K562 (cell line): ENCODE measurements at regions not wholly inside any gene's neighbourhood (a gene's known extent, or its start where the extent isn't known, plus 50 kb on each side); places are given as distances from the start of the nearest gene placed in this dataset.
A peak's percentile ranks its signal among the peaks of the same experiment; 100 is the strongest.

Experiments used
- ATAC-seq: fragments of 200-7000 bp; cut with Tn5 transposase; 3 replicates; pipeline ENCODE4 v1.9.1; 2020; ENCODE audit warnings: moderate library complexity
- BruUV-seq: library from RNA; stranded (reverse); fragments of 400-500 nt; replicated peaks from 2 replicates; lab custom pipeline; 2021; lab: Mats Ljungman, UMichigan
- CTCF ChIA-PET: fragments of 300-600 bp; formaldehyde crosslinking; extraction: SDS; loops from one replicate; lab custom pipeline; 2021; ENCODE audit warnings: low intra/inter-chr PET ratio; lab: Yijun Ruan, JAX
- POLR2A ChIA-PET: fragments of 300-600, 350-650 bp; sonication (Branson Sonifier 250); formaldehyde crosslinking; extraction: SDS; loops from one replicate; lab custom pipeline; 2021; ENCODE audit warnings: antibody characterized with exemption, inconsistent platforms; lab: Yijun Ruan, JAX
- DNase-seq, 4 experiments: peaks; one replicate each; pipeline versions ENCODE4 v3.0.0 to v3.0.0-alpha.2; 2011 to 2018; ENCODE audit warnings: low spot score in 3 of 4, mixed read lengths in 3 of 4; ENCODE audit errors: extremely low read depth in 1 of 4
- FAIRE-seq: peaks from 2 replicates; lab custom pipeline; 2011; peaks lifted over from hg19 to GRCh38; lab: Jason Lieb, UNC
- H2AFZ ChIP-seq: 2 replicates; pipeline ENCODE4 v1.6.0; 2011; ENCODE audit warnings: low read depth, low read length, control low read depth, inconsistent platforms
- H3K27ac ChIP-seq: fragments of 200-600 bp; 3 replicates; pipeline ENCODE4 v1.8.0; 2011; ENCODE audit warnings: low read depth, mild to moderate bottlenecking, control low read depth, inconsistent platforms, low read length, moderate library complexity, mixed read lengths; ENCODE audit errors: extremely low read depth
- H3K27me3 ChIP-seq, 2 experiments: fragments of 300-600 bp in 1 of 2; 2 replicates in 1 of 2; 3 replicates in 1 of 2; pipeline versions ENCODE4 v1.6.0 to v1.8.0; 2011; ENCODE audit warnings: inconsistent platforms in 2 of 2, low read length in 2 of 2, mild to moderate bottlenecking in 1 of 2, mixed read lengths in 1 of 2, moderate library complexity in 1 of 2; ENCODE audit not compliant: control insufficient read depth in 2 of 2, insufficient read depth in 2 of 2
- H3K36me3 ChIP-seq: fragments of 300-600 bp; 3 replicates; pipeline ENCODE4 v1.8.0; 2011; ENCODE audit warnings: mild to moderate bottlenecking, low read length, inconsistent platforms; ENCODE audit not compliant: control insufficient read depth, insufficient read depth
- H3K4me1 ChIP-seq, 2 experiments: fragments of 200-600 bp in 1 of 2; replicated peaks in 1 of 2; 2 replicates in 1 of 2; 3 replicates in 1 of 2; pipeline versions ENCODE4 v1.5.1 to v1.8.0; 2011; ENCODE audit warnings: inconsistent platforms in 2 of 2, low read length in 2 of 2, mild to moderate bottlenecking in 1 of 2, mixed read lengths in 1 of 2, moderate library complexity in 1 of 2; ENCODE audit not compliant: control insufficient read depth in 2 of 2, insufficient read depth in 2 of 2
- H3K4me2 ChIP-seq: 2 replicates; pipeline ENCODE4 v1.6.1; 2011; ENCODE audit warnings: low read length, control low read depth, inconsistent platforms, mixed read lengths; ENCODE audit not compliant: insufficient read depth
- H3K4me3 ChIP-seq: fragments of 200-600 bp; sonication (generic), shearing (Covaris generic); 2 replicates; pipeline ENCODE4 v1.5.1; 2016; ENCODE audit warnings: control low read depth, inconsistent platforms
- H3K79me2 ChIP-seq: fragments of 200-600 bp; 3 replicates; pipeline ENCODE4 v1.8.0; 2011; ENCODE audit warnings: low read length, inconsistent platforms; ENCODE audit not compliant: control insufficient read depth, insufficient read depth
- H3K9ac ChIP-seq, 2 experiments: 2 replicates each; pipeline versions ENCODE4 v1.6.0 to v1.6.1; 2011; ENCODE audit warnings: low read depth in 2 of 2, low read length in 2 of 2, control low read depth in 1 of 2, inconsistent platforms in 1 of 2, mild to moderate bottlenecking in 1 of 2, mixed read lengths in 1 of 2; ENCODE audit not compliant: insufficient read depth in 1 of 2
- H3K9me1 ChIP-seq: one replicate; pipeline ENCODE4 v1.6.0; 2011; ENCODE audit warnings: inconsistent platforms, mild to moderate bottlenecking, low read length, moderate library complexity; ENCODE audit not compliant: control insufficient read depth, insufficient read depth
- H3K9me3 ChIP-seq: replicated peaks from 2 replicates; pipeline ENCODE4 v1.5.1; 2011; ENCODE audit warnings: low read depth, low read length, inconsistent platforms; ENCODE audit not compliant: control insufficient read depth, insufficient read depth
- H4K20me1 ChIP-seq: replicated peaks from 2 replicates; pipeline ENCODE4 v1.6.1; 2011; ENCODE audit warnings: low read length, inconsistent platforms, mixed read lengths; ENCODE audit not compliant: control insufficient read depth, insufficient read depth
- CHD1 ChIP-seq: fragments of 200-600 bp; sonication (generic); IDR thresholded peaks from one replicate; pipeline ENCODE4 v1.6.1; 2012; ENCODE audit warnings: mild to moderate bottlenecking, moderate library complexity, low read length, inconsistent platforms
- GABPA ChIP-seq: fragments of 200-800 bp; sonication (Bioruptor generic); conservative IDR thresholded peaks from 2 replicates; pipeline ENCODE4 v1.6.1; 2016; ENCODE audit warnings: low read depth, missing genetic modification characterization, missing compliant biosample characterization
- HEY1 ChIP-seq: fragments of 250-450 bp; sonication (Bioruptor Pico); IDR thresholded peaks from 2 replicates; pipeline ENCODE4 v1.5.0; 2020; ENCODE audit warnings: mild to moderate bottlenecking, moderate library complexity, borderline replicate concordance
- MAFG ChIP-seq: fragments of 450-650 bp; conservative IDR thresholded peaks from 2 replicates; pipeline ENCODE4 v1.6.1; 2016; ENCODE audit warnings: missing genetic modification characterization, missing compliant biosample characterization
- MAFK ChIP-seq: IDR thresholded peaks from 2 replicates; pipeline ENCODE4 v1.6.1; 2011; ENCODE audit warnings: low read length, improper control_type of control experiment
- MYC ChIP-seq, 2 experiments: fragments of 250-450 bp in 1 of 2; sonication (Bioruptor Pico) in 1 of 2; IDR thresholded peaks; 2 replicates each; pipeline versions ENCODE4 v1.5.1 to v1.6.1; 2012 to 2021; ENCODE audit warnings: low read depth in 2 of 2, borderline replicate concordance in 1 of 2, improper control_type of control experiment in 1 of 2, low read length in 1 of 2, mild to moderate bottlenecking in 1 of 2, moderate library complexity in 1 of 2
- SMARCE1 ChIP-seq: fragments of 450-650 bp; IDR thresholded peaks from 2 replicates; pipeline ENCODE4 v1.7.1; 2016; ENCODE audit warnings: mild to moderate bottlenecking
- TCF3 ChIP-seq: sonication (generic); formaldehyde crosslinking; IDR thresholded peaks from 2 replicates; pipeline ENCODE4 v1.4.0; 2020; ENCODE audit warnings: mild to moderate bottlenecking, missing genetic modification reagents
- ZNF316 ChIP-seq: fragments of 450-650 bp; IDR thresholded peaks from 2 replicates; pipeline ENCODE4 v1.6.1; 2016
- ZNF668 ChIP-seq: fragments of 250-450 bp; sonication (Bioruptor Pico); IDR thresholded peaks from 2 replicates; pipeline ENCODE4 v1.8.0; 2022; ENCODE audit warnings: mild to moderate bottlenecking, inconsistent platforms
- WGBS: fragments of 100-300 bp; shearing (Covaris generic); methylation state at CpG from one replicate; pipeline ENCODE4 v1.1.6; 2016; ENCODE audit warnings: low coverage, mixed read lengths; ENCODE audit not compliant: insufficient coverage; ENCODE audit errors: missing lambda C conversion rate; 5-methylcytosine and 5-hydroxymethylcytosine counted together
- in situ Hi-C: fragments of 300-500 bp; cut with MboI; formaldehyde crosslinking; loops from 4 replicates; pipeline ENCODE4 v1.15.0; 2018; ENCODE audit warnings: inconsistent platforms, mixed read lengths
- intact Hi-C: fragments of 100-400 bp; cut with micrococcal nuclease; formaldehyde crosslinking; loops from 2 replicates; pipeline ENCODE4 v1.14.2; 2022

- POLR2A ChIA-PET, result no interaction called here
These were observed 306.5 kb downstream of the PRDM5 start for GRCh38 chr4:120616041-120616440.

GRCh38 chr4:120613778-120614177 lies 308.7 kb downstream of the PRDM5 start:
- CTCF ChIA-PET, result no interaction called here
- ATAC-seq, result no peak
- intact Hi-C loops, result no loop called here

More at GRCh38 chr4:120616041-120616440, 306.5 kb downstream of the PRDM5 start:
- intact Hi-C loops, result no loop called here
- no peaks in the 10 kb centered on the region for H3K4me1 ChIP-seq
- DNase-seq (no peak), FAIRE-seq (no peak), ATAC-seq (no peak)
- BruUV-seq, result no TSS peak
- no peak overlapping the region for H3K9ac ChIP-seq
- H2AFZ ChIP-seq, result no peak overlapping the region
- no peaks in the 10 kb centered on the region for H3K36me3 ChIP-seq
- TF ChIP-seq CHD1 (no peak), TCF3 (CRISPR knock-in tag) (no peak), SMARCE1 (no peak), GABPA (no peak), ZNF668 (CRISPR knock-in tag) (no peak), HEY1 (no peak)
- no peaks in the 10 kb centered on the region for H3K79me2 ChIP-seq
- WGBS, result 0% methylated on average over 1 of the region's 1 CpG
- H3K4me3 ChIP-seq, result no peak overlapping the region
- H3K9me3 ChIP-seq, result no peaks in the 10 kb centered on the region
- no peaks in the 10 kb centered on the region for H3K27me3 ChIP-seq
- in situ Hi-C loops, result no loop called here
- no peaks in the 10 kb centered on the region for H4K20me1 ChIP-seq
- no peak overlapping the region for H3K4me2 ChIP-seq
- CTCF ChIA-PET, result no interaction called here
- H3K27ac ChIP-seq, result no peak overlapping the region
- no peaks in the 10 kb centered on the region for H3K9me1 ChIP-seq

More at GRCh38 chr4:120613778-120614177, 308.7 kb downstream of the PRDM5 start:
- Histone ChIP-seq H3K9me1 (no peaks in the 10 kb centered on the region), H3K4me1 (no peaks in the 10 kb centered on the region), H3K9me3 (no peaks in the 10 kb centered on the region), H3K4me3 (no peak overlapping the region), H3K27ac (no peak overlapping the region), H3K36me3 (no peaks in the 10 kb centered on the region), H3K27me3 (no peaks in the 10 kb centered on the region), H3K79me2 (no peaks in the 10 kb centered on the region), H3K4me2 (no peak overlapping the region), H2AFZ (no peak overlapping the region), H4K20me1 (no peaks in the 10 kb centered on the region), H3K9ac (no peak overlapping the region)
- FAIRE-seq, result no peak
- POLR2A ChIA-PET, result no interaction called here
- in situ Hi-C loops, result no loop called here
- 0% methylated on average over 1 of the region's 1 CpG for WGBS
- no peak for DNase-seq
- BruUV-seq, result no TSS peak
- peak; percentile 16; the same call in 1 of the 2 replicates for TF ChIP-seq MAFK
- TF ChIP-seq MAFG, result peak; percentile 24; the same call in 1 of the 2 replicates
- TF ChIP-seq ZNF316, result peak; percentile 61
- no peak for TF ChIP-seq MYC (IDR thresholded peaks at IDR 0.05; ENCODE audit: low read depth, low read length)
- no peak for TF ChIP-seq MYC (CRISPR knock-in tag; IDR thresholded peaks at IDR 0.05; ENCODE audit: borderline replicate concordance, low read depth)
